ENCODE measurements at regions not wholly inside any gene's neighbourhood (a gene's known extent, or its start where the extent isn't known, plus 50 kb on each side); places are given as distances from the start of the nearest gene placed in this dataset.

DNA sequence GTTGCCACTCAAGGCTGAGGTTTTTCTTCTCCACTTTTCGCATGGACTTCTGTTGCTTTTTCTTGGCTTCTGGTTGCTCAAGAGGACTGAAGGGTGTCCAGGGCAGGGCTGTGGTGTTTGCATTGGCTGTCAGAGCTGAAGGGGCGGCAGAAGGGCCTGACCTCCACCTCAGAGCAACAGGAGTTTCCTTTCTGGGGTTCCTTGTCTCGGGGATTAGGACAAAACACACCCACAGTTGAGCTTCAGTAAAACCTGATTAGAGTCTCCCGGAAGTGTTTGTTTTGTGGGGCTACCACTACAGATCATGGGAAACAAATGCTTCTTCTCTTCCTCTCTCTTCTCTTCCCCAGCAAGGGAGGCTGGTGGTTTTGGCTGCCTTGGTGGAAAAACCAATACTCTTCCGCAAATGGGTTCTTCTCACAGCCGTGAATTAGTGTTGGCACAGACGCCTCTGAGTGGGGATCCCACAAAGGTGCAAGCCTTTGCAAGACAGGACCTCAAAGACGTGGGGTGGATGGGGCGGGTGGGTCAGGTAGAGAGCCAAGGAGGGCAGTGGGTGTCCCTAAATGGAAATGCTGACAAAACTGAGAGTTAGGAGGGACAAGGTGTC, 317.7 kb upstream of the TBX3 start:
- no peak for TF ChIP-seq CBFA2T2 (conservative IDR thresholded peaks at IDR 0.05)
- no peak for TF ChIP-seq SIRT6 (IDR thresholded peaks at IDR 0.05; ENCODE audit: low read depth, low read length)

Measured in K562 (cell line).